ENCODE measurements at regions not wholly inside any gene's neighbourhood (a gene's known extent, or its start where the extent isn't known, plus 50 kb on each side); places are given as distances from the start of the nearest gene placed in this dataset.

DNA sequence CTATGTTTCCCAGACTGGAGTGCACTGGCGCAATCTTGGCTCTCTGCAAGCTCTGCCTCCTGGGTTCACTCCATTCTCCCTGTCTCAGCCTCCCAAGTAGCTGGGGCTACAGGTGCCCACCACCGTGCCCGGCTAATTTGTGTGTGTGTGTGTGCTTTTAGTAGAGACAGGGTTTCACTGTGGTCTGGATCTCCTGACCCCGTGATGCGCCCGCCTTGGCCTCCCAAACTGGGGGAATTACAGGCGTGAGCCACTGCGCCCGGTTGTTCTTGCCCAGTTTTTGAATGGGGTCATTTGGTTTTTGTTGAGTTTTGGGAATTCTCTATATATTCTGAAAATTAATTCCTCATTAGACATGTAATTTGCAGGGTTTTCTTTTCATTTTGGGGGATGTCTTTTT is 238.4 kb upstream of the PRR20A start:
- intact Hi-C loops (cut with DNase I): no loop called here
- H3K27me3 ChIP-seq: no peaks in the 10 kb centered on the region
- 89 to 95% (median 93%) methylated on average over 9 of the region's 9 CpGs for WGBS, 4 donors

DNA sequence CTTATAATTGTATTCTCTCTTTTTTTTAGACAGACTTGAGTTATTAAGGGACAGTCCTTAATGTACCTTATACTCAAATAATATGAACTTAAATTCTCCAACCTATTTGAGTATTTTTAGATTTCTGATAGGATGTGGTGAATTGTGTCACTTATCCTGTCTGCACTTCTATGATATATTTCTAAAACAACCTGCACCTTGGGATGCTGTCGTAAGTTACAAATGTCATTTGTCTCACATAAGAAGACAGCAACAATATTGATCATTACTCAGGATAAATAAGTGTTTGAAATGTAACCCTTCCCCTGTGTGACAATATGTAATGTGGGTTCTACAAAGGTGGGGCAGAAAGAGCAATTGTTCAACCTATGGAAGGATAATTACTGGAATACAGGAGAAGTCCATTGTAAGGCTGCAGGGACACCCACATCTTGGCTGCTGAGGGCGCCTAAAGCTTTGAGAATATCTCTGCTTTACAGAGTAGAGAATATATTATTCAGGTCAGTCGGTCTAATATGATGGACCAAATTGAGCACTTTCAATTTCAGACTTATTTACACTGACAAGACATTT is 236.9 kb upstream of the PRR20A start:
- no peaks in the 10 kb centered on the region for H3K27me3 ChIP-seq
- no peak overlapping the region for H3K27ac ChIP-seq
- peaks cover 0 to 6% (median 0%) of the 10 kb centered on the region in 12 donors for H3K9me3 ChIP-seq
- H3K4me1 ChIP-seq: no peaks in the 10 kb centered on the region
- no peak overlapping the region for H3K4me3 ChIP-seq
- intact Hi-C loops (cut with DNase I): no loop called here
- no peak for ATAC-seq
- no peak for DNase-seq
- TF ChIP-seq POLR2A (IDR thresholded peaks at IDR 0.05): no peak
- TF ChIP-seq, protein P1, sequence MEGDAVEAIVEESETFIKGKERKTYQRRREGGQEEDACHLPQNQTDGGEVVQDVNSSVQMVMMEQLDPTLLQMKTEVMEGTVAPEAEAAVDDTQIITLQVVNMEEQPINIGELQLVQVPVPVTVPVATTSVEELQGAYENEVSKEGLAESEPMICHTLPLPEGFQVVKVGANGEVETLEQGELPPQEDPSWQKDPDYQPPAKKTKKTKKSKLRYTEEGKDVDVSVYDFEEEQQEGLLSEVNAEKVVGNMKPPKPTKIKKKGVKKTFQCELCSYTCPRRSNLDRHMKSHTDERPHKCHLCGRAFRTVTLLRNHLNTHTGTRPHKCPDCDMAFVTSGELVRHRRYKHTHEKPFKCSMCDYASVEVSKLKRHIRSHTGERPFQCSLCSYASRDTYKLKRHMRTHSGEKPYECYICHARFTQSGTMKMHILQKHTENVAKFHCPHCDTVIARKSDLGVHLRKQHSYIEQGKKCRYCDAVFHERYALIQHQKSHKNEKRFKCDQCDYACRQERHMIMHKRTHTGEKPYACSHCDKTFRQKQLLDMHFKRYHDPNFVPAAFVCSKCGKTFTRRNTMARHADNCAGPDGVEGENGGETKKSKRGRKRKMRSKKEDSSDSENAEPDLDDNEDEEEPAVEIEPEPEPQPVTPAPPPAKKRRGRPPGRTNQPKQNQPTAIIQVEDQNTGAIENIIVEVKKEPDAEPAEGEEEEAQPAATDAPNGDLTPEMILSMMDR (IDR thresholded peaks at IDR 0.05): no peak
- no peaks in the 10 kb centered on the region for H3K36me3 ChIP-seq
- WGBS, 4 donors: 76 to 81% (median 78%) methylated on average over 3 of the region's 3 CpGs

More for the DNA sequence above, 238.4 kb upstream of the PRR20A start:
- ATAC-seq: no peak
- no peak for TF ChIP-seq POLR2A (IDR thresholded peaks at IDR 0.05)
- TF ChIP-seq, protein P1 (IDR thresholded peaks at IDR 0.05): no peak
- no peaks in the 10 kb centered on the region for H3K36me3 ChIP-seq
- peaks cover 0 to 6% (median 0%) of the 10 kb centered on the region in 12 donors for H3K9me3 ChIP-seq
- H3K4me3 ChIP-seq: no peak overlapping the region
- no peak overlapping the region for H3K27ac ChIP-seq
- DNase-seq: no peak
- no peaks in the 10 kb centered on the region for H3K4me1 ChIP-seq

DNA sequence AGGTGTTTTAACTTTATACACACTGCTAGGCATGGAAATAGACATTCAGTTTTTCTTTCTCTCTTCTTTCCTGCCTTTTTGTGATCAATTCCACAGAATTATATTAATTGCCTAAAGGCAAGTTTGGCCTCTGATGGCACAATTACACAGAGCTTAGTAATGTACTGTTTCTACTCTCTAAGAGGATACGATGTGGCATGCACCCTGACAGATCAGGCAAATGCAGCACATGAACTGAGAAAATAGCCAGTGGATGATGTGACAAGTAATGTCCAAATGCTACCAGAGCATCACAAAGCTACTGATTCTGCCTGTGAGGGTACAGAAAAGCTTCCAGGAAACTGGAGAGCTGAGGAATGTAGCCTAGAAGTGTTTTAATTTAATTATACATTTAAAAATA is 233.8 kb upstream of the PRR20A start:
- no peaks in the 10 kb centered on the region for H3K9me3 ChIP-seq
- ATAC-seq: no peak
- no peaks in the 10 kb centered on the region for H3K27me3 ChIP-seq
- WGBS, 4 donors: 50 to 79% (median 76%) methylated on average over 1 of the region's 1 CpG
- H3K4me1 ChIP-seq: no peaks in the 10 kb centered on the region
- H3K27ac ChIP-seq: no peak overlapping the region
- H3K4me3 ChIP-seq: no peak overlapping the region
- no peaks in the 10 kb centered on the region for H3K36me3 ChIP-seq
- DNase-seq: no peak
- TF ChIP-seq, protein P1 (IDR thresholded peaks at IDR 0.05): no peak
- intact Hi-C loops (cut with DNase I): no loop called here

DNA sequence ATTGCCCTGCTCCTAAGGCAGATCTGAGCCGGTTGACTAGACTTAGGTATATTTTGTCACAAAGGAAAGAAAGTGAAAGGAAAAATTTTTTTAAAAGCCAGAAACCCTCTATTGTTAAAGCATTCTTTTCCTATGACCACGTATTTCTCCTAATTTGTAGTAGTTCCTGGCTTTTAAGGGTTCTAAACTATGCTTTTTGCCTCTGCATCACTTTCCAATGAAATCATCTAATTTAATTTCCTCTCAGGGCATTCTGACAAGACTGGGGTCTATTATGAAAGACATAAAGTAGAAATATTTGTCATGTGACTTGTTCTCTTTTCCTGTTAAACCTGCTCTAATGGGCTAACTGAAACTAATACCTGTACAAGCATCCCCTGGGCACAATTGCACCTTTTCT is 233.0 kb upstream of the PRR20A start:
- Histone ChIP-seq H3K27me3 (no peaks in the 10 kb centered on the region), H3K27ac (no peak overlapping the region), H3K4me1 (no peaks in the 10 kb centered on the region), H3K9me3 (no peaks in the 10 kb centered on the region), H3K4me3 (no peak overlapping the region), H3K36me3 (no peaks in the 10 kb centered on the region)
- TF ChIP-seq POLR2A (IDR thresholded peaks at IDR 0.05): no peak
- TF ChIP-seq, protein P1 (IDR thresholded peaks at IDR 0.05): no peak
- no peak for DNase-seq
- WGBS, 4 donors: 49 to 61% (median 51%) methylated on average over 2 of the region's 2 CpGs
- ATAC-seq: no peak
- intact Hi-C loops (cut with DNase I): no loop called here

Measured in heart left ventricle (tissue), 16 donors.